ENCODE measurements at regions not wholly inside any gene's neighbourhood (a gene's known extent, or its start where the extent isn't known, plus 50 kb on each side); places are given as distances from the start of the nearest gene placed in this dataset.

DNA sequence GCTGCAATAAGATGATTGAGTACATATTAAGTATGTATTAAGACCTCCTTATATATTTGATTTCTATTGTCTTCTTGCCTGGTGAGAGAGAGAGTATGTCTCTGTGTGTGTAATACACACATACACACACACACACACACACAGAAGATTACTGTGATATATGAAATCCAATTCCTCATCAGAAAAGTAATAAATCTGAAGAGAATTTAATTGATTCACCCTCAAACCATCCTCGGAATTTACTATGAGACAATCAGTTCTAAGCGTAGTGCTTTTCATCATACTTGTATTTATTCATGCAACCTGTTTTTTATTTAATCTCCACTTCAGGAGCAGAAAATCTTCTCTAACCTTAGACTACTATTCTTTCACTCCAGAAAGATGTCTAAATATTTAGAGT lies 62.3 kb upstream of the TLL1 start:
- no peak for TF ChIP-seq EZH2 (IDR thresholded peaks at IDR 0.05)
- TF ChIP-seq, protein P1, sequence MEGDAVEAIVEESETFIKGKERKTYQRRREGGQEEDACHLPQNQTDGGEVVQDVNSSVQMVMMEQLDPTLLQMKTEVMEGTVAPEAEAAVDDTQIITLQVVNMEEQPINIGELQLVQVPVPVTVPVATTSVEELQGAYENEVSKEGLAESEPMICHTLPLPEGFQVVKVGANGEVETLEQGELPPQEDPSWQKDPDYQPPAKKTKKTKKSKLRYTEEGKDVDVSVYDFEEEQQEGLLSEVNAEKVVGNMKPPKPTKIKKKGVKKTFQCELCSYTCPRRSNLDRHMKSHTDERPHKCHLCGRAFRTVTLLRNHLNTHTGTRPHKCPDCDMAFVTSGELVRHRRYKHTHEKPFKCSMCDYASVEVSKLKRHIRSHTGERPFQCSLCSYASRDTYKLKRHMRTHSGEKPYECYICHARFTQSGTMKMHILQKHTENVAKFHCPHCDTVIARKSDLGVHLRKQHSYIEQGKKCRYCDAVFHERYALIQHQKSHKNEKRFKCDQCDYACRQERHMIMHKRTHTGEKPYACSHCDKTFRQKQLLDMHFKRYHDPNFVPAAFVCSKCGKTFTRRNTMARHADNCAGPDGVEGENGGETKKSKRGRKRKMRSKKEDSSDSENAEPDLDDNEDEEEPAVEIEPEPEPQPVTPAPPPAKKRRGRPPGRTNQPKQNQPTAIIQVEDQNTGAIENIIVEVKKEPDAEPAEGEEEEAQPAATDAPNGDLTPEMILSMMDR (IDR thresholded peaks at IDR 0.05): no peak
- TF ChIP-seq EZH2phosphoT487 (IDR thresholded peaks at IDR 0.05): no peak
